ENCODE measurements at regions not wholly inside any gene's neighbourhood (a gene's known extent, or its start where the extent isn't known, plus 50 kb on each side); places are given as distances from the start of the nearest gene placed in this dataset.

- TF ChIP-seq CTCF (IDR thresholded peaks at IDR 0.05; ENCODE audit: low read depth, low read length), result no peak
- TF ChIP-seq MAX (IDR thresholded peaks at IDR 0.05; ENCODE audit: low read depth, low read length), result no peak
- no peak for TF ChIP-seq MYC (IDR thresholded peaks at IDR 0.05; ENCODE audit: low read depth, low read length)
These were observed 636.8 kb upstream of the ANKRD30A start for GRCh38 chr10:36488579-36488978.
